Left ventricle myocardium superior (tissue), 1 donor: ENCODE measurements at regions not wholly inside any gene's neighbourhood (a gene's known extent, or its start where the extent isn't known, plus 50 kb on each side); places are given as distances from the start of the nearest gene placed in this dataset.
A peak's percentile ranks its signal among the peaks of the same experiment; 100 is the strongest.

ENCODE experiments used
- ATAC-seq: fragments of 200-7000 bp; cut with Tn5 transposase; one replicate; pipeline ENCODE4 v1.9.1; 2020; ENCODE audit warnings: mild to moderate bottlenecking, moderate library complexity
- DNase-seq: peaks from one replicate; pipeline ENCODE4 v3.0.0-alpha.2; 2020
- intact Hi-C: fragments of 100-400 bp; cut with micrococcal nuclease; formaldehyde crosslinking; loops from one replicate; pipeline ENCODE4 v1.11.0; 2022
- donor health status: DM: no; HTN: yes; CAD: no; lungs with severe emphysema.

DNA sequence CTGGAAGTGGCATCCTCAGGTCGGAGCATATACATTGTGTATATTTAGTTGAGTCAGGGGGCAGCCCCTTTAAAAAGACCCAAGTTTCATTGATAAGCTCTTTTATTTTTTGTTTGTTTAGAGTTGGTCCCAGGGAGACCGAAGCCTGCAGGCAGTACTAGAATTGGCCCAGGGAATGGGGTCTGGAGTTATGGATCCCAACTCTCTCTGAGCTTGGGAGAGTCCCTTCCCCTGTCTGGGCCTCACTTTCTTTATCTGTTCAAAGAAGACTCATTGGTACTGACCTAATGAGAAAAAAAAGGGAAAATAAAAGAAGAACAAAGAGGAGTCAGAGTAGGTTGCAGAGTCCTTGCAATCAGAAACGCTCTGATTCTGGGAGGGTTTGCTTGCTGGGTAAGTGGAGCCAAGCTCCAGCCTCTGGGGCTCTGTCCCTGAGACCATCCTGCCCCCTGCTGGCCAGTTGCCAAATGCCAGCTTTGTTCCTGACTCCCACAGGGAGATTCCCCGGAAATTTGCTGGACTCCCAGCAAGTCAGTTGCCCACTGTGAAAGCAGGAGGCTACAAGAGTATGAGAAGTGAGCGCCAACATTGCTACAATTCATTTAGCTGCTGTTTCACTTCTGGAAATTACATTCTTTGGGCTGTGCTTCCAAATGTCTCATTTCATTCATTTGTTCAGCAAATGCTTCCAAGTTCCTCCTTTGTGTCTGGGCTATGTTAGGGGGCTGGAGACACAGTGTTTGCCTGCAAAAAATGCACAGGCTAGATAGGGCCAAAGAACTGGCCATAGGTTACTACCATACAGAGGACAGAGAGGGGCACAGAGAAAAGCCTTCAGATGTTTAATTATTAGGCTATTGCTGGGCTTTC is 156.2 kb downstream of the MELK start:
- intact Hi-C loops = no loop called here
- DNase-seq (peak; percentile 55), ATAC-seq (no peak)

DNA sequence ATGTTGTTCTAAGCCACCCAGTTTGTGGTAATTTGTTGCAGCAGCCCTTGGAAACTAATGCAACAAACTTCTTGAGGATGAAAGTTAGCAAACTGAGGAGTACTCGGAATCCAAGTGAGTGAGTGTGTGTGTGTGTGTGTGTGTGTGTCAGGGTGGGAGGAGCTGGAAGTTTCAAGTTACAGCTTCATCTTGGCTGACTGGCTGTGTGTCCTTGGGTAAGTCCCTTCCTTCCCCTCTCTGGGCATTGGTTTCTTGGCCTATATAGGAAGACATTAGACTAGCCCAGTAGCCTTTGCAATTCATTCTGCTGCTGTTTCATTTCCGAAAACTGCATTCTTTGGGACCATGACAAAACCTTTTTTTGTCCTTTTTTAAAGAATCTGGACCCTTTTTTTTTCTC is 157.2 kb downstream of the MELK start:
- no peak for DNase-seq
- intact Hi-C loops = no loop called here
- no peak for ATAC-seq

DNA sequence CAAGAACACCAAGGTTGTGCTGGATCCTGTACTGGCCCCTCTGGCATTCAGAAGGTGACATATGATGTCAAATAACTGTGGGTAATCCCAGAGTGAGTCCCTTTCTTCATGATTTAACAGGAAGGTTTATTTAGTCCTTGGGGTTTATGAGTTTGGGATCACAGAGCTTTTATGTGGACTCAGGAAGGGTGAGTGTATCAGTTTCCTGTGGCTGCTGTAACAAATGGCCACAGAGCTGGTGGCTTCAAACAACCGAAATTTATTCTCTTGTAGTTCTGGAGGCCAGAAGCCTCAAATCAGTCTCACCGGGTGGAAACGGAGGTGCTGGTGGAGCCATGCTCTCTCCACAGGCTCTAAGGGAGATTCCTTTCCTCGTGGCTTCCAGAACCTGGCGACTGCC is 157.7 kb downstream of the MELK start:
- DNase-seq = no peak
- no peak for ATAC-seq
- intact Hi-C loops = no loop called here

DNA sequence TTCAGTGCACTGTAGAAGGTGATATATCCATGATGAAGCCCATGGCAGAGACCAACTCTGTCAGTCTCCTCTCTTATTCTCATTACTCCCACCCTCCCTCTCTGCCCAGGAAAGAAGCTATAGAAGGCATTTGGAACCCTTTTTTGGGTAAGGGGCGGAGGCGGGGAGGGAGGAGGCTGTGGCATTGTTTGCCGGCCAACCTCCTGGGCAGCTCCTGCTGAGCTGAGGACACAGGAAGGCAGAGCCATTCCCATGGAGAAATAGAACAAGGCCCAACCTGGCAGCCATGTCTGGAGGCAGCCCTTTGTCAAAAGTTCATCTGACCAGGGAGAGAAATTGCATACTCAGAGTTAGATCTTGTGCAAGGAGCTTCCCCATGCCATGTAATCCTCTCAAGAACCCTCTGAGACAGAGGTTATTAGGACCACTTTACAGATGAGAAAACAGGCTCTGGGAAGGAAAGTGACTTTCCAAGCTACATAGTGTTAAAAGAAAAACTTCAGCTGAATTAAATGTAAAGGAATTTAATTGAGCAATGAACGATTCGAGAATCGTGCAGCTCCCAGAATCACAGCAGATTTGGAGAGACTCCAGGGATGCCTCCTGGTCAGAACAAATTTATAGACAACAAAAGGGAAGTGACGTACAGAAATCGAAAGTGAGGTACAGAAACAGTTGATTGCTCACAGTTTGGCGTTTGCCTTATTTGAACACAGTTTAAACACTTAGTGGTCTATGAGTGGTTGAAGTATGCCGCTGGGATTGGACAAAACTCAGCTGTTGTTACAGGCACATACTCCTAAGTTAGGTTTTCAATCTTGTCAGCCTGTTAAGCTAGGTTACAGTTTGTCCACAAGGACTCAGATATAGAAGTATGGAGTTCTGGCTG is 158.6 kb downstream of the MELK start:
- ATAC-seq (no peak), DNase-seq (no peak)
- intact Hi-C loops = no loop called here

DNA sequence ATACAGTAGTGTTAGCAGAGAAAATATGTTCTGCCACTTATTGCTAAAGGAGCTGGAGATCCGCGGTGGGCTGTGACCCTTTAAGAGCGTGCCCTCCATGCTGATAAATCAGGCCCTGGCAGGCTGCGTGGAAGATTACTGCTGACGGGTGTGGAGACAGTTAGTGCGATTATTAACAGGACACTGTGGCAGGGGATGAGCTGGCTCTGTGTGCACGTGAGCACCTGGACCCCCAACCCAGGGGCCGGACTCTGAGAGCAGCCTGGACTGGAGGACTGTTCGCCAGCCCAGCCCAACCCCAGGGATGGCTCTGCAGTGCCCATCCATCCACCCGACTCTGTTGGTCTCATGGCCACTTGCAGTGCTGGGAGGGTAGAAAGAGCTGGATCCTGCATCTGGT is 162.0 kb downstream of the MELK start:
- DNase-seq = no peak
- no peak for ATAC-seq
- intact Hi-C loops = no loop called here

DNA sequence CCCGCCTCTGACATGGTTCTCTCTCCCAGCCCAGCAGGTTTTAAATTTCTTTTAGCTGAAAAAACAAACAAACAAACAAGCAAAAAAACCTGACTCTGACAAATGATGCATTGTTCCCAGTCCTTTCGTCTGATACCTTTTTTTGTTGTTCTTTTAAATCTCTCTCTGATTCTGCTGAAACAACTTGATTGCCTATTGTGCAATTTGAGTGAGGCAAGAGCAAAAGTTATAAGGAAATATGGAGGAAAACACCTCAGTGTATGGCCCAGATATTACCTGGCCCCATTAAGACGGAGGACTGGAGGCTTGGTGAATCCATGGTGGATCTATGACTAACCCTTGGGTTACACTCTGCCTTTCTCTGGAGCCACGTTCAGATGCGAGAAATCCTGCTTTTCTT is 164.0 kb downstream of the MELK start:
- DNase-seq (no peak), ATAC-seq (no peak)
- intact Hi-C loops = no loop called here

DNA sequence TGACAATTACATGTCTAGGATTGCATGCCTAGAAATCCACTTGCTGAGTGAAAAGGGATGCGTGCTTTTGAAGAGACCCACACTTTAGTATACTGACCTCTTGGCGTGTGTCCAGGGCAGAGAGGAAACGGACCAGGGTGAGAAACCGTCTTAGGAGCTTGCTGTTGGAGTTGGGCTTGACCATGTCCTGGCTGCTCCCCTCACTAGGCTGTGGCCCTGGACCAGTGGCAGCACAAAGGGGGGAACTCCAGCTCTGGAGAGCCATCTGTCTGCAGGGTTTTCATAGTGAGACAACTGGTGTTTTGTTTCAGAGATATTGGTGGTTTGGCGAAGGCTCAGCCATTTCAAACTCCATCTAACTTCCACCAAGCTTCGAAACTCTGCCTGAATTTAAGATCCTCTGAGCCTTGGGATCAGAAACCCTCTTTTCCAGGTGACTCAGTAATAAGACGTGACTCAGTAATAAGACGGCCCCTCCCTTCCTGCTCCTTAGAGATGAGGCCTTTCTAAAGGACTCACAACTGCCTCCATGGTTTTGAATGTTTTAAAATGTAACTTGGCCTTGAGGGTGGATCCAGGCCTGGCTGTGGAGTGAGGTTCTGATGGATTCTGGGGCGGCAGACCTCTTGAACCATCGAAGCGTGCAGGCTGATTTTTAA is 165.8 kb downstream of the MELK start:
- intact Hi-C loops = no loop called here
- DNase-seq = no peak
- no peak for ATAC-seq

DNA sequence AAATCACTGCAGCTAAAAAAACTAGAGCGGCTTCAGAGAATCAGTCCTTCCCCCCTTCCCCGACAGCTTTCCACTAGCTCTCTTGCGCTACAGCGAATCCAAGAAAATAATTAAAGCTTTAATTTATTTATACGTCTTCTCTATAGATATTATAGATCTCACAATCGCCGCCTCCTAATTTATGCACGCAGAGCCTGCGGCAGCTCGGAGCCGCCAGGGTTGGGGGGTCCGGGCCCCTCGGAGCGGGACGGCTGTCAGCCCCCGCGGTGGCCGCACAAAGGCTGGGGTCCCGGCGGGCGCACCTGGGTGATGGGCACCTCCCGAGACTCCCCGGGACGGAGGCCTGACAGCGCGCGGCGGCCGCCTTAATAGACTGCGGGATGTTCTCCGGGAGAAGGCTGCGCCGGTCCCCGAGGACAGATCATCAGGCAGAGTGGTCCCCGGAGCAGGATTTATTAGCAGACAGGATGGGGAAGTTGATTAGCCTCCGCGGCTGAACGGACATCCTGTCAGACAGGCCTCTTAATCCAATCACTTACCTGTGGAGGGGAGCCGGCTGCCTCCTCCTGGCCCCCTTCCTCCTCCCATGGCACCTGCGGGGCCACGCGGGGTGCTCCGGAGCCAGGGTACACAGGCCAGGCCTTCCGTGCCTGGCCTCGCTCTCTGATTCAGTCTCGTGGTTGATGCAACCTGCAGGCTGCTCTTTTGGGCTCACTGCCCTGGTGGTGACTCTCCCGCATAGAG is 166.8 kb downstream of the MELK start:
- ATAC-seq = no peak
- intact Hi-C loops = no loop called here
- no peak for DNase-seq

DNA sequence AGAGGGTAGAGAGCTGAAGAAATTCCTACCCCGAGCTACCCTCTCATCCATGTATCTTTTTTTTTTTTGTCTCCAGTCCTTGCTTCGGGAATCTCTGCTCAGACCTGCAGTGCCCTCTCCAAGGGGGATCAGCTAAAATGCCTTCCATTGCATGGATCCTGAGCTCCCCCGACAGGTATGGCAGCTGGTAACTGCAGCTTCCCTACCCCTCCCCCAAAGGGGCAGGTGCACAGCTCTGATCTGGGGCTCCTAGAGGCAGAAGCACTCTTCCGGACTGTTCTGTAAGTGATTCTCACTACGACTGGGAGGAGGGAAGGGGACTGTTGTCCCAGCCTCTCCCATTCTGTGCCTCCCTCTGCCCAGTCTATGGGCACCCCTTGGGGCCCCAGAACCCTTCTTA is 169.6 kb downstream of the MELK start:
- intact Hi-C loops = no loop called here
- DNase-seq = no peak
- no peak for ATAC-seq

DNA sequence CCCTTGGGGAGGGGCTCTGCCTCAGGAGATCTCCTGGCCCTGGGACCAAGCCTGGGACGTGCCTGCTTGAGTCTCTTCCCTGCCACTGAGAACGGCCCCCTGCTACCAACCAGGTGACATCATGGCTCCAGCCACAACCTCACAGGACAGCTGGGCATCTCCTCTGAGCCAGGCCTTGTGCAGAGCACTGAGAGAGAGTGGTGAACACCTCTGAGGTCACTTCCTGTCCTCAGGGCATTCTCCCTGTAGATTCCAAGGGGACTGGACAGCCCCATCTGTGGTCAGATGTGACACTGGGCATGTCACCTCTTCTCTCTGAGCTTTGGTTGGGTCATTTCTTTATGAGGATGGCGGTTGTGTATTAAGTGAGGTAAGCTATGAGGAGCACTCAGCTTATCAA is 172.0 kb downstream of the MELK start:
- DNase-seq = no peak
- no peak for ATAC-seq
- intact Hi-C loops = no loop called here

DNA sequence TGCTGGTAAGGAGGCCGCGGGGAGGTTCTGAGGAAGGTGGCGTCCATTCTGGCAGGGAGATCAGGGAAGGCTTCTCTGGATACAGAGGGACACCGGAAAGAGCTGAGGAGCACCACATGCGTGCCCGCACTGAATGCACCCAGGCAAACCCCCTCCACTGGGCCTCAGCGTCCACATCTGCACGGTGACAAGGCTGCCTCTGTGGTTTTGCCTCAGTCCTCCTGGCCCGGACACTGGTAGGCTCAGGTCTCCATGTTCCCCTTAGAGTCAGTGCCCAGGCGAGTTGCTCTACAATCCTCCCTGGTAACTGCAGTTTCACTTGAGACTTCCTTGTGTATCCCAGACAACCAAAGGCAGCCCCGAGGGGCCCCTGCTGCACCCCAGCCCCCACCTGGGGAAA is 173.3 kb downstream of the MELK start:
- intact Hi-C loops = no loop called here
- DNase-seq = no peak
- no peak for ATAC-seq

DNA sequence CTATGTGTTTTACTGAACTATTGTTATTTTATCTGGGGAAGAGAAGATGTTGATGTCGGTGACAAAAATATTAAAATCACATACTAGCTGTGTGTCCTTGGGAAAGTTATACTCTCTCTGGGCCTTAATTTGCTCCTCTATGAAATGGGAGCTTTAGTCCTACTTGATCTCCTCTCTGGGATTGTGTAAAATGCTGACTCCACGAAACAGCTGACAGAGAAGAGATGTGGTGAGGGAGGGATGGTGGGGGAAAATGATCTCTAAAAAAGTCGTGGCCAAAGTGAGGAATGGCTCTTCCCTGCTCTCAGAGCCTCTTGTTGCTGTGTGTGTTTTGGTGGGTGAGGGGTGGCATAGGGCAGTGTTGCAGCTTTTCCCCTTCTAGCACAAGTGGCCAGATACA is 173.7 kb downstream of the MELK start:
- ATAC-seq (no peak), DNase-seq (no peak)
- intact Hi-C loops = no loop called here

DNA sequence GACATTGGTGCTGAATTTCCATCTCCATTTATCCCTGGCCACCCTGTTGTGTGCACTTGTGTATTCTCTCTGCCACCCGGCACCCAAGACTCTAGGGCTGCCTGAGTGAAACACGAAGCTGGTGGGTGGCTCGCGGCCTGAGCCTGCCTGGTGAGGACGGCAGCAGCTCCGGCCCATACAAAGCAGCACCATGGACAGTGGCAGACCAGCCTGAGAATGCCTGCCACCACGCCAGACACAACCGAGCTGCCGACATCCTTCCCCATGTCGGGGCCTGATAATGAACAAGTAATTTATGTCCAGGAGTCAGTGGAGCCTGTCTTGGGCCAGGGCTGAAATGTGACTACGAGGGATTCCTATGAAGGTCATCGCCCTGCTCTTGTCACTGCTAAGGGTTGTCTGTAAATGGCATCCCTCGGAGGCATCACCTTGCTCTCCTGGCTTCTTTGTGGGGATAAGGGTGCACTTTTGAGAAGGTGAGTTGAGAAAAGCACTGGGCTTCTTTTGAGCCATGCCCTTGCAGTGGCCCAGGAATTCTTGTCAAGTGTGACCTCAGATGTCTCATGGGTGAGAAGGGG is 175.7 kb downstream of the MELK start:
- ATAC-seq = peak; percentile 39
- peak; percentile 49 for DNase-seq

DNA sequence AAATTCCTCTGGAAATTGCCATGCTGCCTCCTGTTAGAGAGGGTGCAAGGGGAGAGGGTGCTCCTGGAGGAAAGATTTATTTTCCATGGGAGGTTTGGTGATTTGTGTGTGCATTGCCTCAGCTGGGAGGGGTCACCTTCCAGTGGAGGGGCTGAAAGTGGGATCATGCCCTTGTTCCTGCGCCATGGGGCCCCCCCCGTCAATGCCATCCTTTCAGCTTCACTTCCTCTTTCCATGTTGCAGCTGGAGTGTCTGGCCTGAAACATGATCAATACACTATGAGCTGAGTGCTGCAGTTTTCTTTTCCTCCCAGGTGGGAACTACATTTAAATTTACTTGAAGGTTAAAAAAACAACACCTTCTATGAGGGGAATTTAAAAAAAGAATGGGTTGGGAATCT is 176.8 kb downstream of the MELK start:
- DNase-seq (no peak), ATAC-seq (no peak)
- intact Hi-C loops = no loop called here

More for the DNA sequence above, 175.7 kb downstream of the MELK start:
- intact Hi-C loops = no loop called here

DNA sequence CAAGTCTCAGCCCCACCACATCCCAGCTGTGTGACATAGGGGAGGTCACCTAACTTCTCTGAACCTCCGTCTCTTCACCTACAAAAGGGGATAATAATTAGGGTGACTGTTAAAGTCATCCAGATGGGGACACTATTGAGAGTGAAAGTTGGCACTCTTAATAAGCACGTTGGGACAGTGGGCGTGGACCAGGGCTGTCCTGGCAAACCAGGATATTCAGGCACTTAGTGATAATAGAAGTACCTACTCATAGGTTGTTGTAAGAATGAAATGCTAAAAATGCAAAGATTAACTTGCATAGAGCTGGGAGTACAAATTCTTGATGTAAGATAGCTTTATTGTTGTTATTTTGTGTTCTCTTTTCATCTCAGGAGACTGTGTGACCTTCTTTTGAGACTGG is 177.9 kb downstream of the MELK start:
- no peak for DNase-seq
- intact Hi-C loops = no loop called here
- ATAC-seq = no peak

DNA sequence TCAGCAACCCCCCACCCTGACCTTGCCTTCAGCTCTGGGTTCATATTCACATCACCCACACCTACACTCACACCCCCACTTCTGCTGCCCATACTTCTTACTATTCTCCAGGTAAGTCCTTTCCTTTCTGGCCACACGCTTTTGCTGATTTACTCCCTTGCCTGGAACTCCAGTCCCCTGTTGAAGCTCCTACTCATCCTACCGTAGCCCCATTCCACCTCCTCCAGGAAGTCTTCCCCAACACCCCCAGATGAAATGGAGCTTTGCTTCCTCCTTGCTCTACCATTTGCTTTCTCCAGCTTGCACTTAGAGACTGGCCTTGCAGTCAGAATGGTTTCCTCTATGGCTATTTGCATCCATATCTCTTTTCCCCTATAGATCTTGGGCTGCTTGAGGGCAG is 182.3 kb downstream of the MELK start:
- no peak for DNase-seq
- intact Hi-C loops = no loop called here
- no peak for ATAC-seq

DNA sequence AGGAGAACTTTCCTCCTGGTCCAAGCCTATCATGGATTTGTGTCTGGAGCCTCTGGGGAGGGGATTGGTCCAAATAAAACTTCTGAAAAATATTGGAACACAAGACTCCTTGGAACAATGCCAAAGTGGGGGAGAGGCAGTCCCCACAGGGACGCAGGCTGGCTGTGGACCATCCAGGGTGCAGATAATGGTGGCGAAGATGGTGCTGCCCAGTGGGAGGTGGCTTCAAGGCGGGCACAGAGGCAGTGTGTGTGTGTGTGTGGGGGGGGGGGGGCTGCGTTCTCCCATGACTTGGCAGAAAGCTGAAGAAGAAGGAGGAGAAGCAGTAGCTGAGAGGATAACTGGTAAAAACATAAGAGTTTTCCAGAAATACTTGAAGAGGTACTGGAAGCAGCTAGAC is 186.4 kb downstream of the MELK start:
- DNase-seq (no peak), ATAC-seq (no peak)
- intact Hi-C loops = no loop called here

DNA sequence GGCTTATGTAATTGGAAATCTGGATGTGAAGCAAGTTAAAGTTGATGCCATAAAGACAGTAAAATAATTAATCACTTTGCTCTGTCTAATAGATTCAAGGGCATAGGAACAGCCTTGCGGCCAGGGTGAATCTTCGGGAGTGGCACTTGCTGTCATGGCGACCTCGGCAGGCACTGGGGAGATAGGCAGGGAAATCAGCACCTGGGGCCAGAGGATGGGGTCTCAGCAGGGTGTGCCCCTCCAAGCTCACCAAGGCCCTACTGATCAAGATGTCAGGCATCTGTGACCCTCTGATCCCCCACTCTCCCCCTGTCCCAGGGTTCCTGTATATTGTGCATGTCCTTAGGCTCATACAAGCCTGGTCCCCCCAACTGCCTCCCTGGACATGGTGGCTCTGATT is 187.3 kb downstream of the MELK start:
- intact Hi-C loops = no loop called here
- DNase-seq (no peak), ATAC-seq (no peak)
